Fibroblast of skin of scalp (primary cell): ENCODE measurements at regions not wholly inside any gene's neighbourhood (a gene's known extent, or its start where the extent isn't known, plus 50 kb on each side); places are given as distances from the start of the nearest gene placed in this dataset.
A peak's percentile ranks its signal among the peaks of the same experiment; 100 is the strongest.

Experiments used
- DNase-seq: peaks from one replicate; pipeline ENCODE4 v3.0.0-alpha.2; 2013

DNA sequence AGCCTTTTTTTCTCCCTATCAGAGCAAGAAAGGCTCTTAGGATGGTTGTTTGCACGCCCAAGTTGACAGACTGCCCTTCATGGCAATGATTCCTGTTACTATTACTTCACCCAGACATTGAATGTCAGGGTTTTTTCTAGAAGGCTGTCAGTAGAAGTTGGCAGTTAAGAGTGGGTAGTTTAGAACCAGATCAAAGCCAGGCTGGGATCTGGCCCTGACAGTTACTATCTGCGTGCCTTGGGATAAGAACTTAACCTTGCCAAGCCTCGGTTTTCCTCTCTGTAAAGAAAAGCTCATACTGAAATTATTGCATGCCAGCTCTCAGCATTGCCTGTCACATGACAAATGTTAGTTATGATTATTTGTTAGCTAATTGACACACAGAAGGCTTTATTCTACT is 58.7 kb upstream of the PPP2R5A start:
- no peak for DNase-seq

DNA sequence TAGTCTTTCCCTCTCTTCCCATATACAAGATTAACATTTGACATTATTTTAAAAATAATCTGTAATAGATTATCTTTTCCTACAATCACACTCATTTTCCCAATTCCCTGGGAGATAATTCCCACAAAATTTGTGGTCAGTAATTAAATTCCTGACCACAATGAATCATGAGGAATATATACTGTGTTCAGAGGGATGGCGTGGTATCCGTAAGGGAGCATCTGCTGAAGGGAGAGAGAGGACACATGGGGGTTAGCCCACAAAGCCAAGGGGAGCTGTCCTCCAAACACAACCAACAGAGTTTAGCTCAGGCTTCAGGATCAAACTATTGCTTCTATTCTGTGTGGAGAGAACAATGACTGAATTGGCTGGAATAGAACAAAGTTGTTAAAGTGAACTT is 57.1 kb upstream of the PPP2R5A start:
- DNase-seq: peak; percentile 50

DNA sequence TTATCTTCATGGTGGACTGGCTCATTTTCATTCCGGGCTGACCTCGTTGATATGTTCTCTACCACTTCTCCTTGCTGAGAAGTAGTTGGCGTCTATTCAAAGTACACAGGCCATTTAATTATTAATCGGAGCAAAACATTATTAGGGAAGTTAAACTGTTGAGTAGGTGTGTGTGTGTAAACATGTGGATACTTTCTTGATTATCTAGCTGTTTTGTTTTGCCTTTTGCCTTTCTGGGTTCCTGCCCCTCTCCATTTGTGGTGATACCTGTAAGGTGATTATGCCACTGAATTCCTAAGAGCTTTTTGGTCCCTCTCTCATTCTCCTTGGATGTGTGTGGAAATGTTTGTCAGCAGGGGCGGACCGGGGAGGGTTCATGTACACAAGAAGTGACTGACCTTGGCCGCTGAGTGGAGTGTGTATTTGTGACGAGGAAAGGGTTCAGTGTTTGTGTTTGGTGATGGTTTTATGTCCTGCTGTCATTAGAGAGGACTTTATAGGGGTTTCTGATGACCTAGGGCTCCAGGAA is 56.6 kb upstream of the PPP2R5A start:
- DNase-seq: no peak

GRCh38 chr1:212229654-212230053 is 55.6 kb upstream of the PPP2R5A start:
- DNase-seq: no peak

DNA sequence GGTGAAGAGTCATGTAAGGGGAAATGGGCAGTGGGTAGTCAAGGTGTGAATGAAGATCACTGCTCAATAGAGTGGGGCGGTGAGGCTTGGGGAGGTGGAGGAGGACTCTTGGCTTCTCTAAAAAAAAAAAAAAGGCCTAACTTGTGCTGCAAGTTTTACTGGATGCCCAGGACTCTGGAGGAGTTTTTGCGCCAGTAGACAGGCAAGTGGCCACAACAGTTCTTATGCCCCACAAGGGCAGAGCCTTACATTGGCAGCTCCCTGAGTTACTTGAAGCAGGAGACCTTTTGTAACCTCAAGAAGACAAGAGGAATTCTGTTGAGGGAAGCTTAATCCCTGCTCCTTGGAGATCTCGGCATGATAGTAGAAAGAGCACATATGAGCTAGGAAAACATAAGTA is 54.9 kb upstream of the PPP2R5A start:
- no peak for DNase-seq

GRCh38 chr1:212231372-212231771 is 53.8 kb upstream of the PPP2R5A start:
- DNase-seq: no peak

DNA sequence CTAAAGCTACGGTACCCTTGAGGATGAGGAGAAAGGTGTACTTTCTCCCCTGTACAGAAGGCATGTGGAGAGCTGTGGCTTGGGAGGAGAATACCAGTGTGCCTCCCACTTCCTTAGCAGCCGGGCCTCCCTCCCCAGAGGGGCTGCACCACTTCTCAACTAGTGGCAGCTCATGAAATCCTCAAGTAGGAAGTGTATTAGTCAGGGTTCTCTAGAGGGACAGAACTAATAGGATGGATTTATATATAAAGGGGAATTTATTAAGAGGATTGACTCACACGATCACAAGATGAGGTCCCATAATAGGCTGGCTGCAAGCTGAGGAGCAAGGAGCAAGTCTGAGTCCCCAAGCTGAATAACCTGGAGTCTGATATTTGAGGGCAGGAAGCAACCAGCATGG is 53.1 kb upstream of the PPP2R5A start:
- DNase-seq: no peak

GRCh38 chr1:212233321-212233720 is 51.9 kb upstream of the PPP2R5A start:
- no peak for DNase-seq

GRCh38 chr1:212234431-212235395 is 50.5 kb upstream of the PPP2R5A start:
- DNase-seq: peak; percentile 96
